Omental fat pad (tissue), 3 donors: ENCODE measurements at regions not wholly inside any gene's neighbourhood (a gene's known extent, or its start where the extent isn't known, plus 50 kb on each side); places are given as distances from the start of the nearest gene placed in this dataset.

ENCODE experiments used
- ATAC-seq: fragments of 150-250 bp; one replicate; pipeline ENCODE4 v1.9.1; 2016; ENCODE audit warnings: mild to moderate bottlenecking, moderate library complexity; ENCODE audit not compliant: low FRiP score
- DNase-seq: peaks from one replicate; pipeline ENCODE4 v3.0.0-alpha.2; 2019; ENCODE audit warnings: low spot score
- CTCF ChIP-seq, 3 donors: fragments of 450-650 bp; IDR thresholded peaks; one replicate each; pipeline ENCODE4 v1.5.1; 2016 to 2017; ENCODE audit warnings: antibody characterized with exemption in 3 of 3, mild to moderate bottlenecking in 3 of 3, moderate library complexity in 2 of 3

GRCh38 chr17:77700165-77700881, 258.2 kb upstream of the TNRC6C start:
- no peak for TF ChIP-seq CTCF (IDR thresholded peaks at IDR 0.05)
- ATAC-seq (no peak), DNase-seq (no peak)

GRCh38 chr17:77701996-77702395, 256.5 kb upstream of the TNRC6C start:
- DNase-seq (no peak), ATAC-seq (no peak)
- TF ChIP-seq CTCF (IDR thresholded peaks at IDR 0.05): no peak

- TF ChIP-seq CTCF (IDR thresholded peaks at IDR 0.05): no peak
- ATAC-seq (no peak), DNase-seq (no peak)
Measured at GRCh38 chr17:77704048-77704815, 254.3 kb upstream of the TNRC6C start.

GRCh38 chr17:77706938-77707337, 251.6 kb upstream of the TNRC6C start:
- no peak for DNase-seq
- no peak for TF ChIP-seq CTCF (IDR thresholded peaks at IDR 0.05)
- ATAC-seq: no peak

GRCh38 chr17:77707546-77707945, 251.0 kb upstream of the TNRC6C start:
- ATAC-seq: no peak
- no peak for DNase-seq
- TF ChIP-seq CTCF (IDR thresholded peaks at IDR 0.05): no peak

- no peak for DNase-seq
- no peak for TF ChIP-seq CTCF (IDR thresholded peaks at IDR 0.05)
- ATAC-seq: no peak
Measured at GRCh38 chr17:77708049-77708448, 250.5 kb upstream of the TNRC6C start.

GRCh38 chr17:77708936-77709335, 249.6 kb upstream of the TNRC6C start:
- DNase-seq (no peak), ATAC-seq (no peak)
- TF ChIP-seq CTCF (IDR thresholded peaks at IDR 0.05): no peak
